NCI-H1694 (cell line): ENCODE measurements at regions not wholly inside any gene's neighbourhood (a gene's known extent, or its start where the extent isn't known, plus 50 kb on each side); places are given as distances from the start of the nearest gene placed in this dataset.
"Not testable (repeated sequence)": the region's sequence is repeated elsewhere in the genome, so short reads cannot be mapped to it uniquely, and the experiment has no call there.

ENCODE experiments used
- DNase-seq: peaks from one replicate; lab custom pipeline; 2025; lab: John Stamatoyannopoulos, UW

GRCh38 chr3:25895443-25895842, 105.6 kb downstream of the OXSM start:
- no peak for DNase-seq

- no peak for DNase-seq
These were observed 107.1 kb downstream of the OXSM start for GRCh38 chr3:25897019-25897418.

GRCh38 chr3:25899352-25900101, 109.6 kb downstream of the OXSM start:
- DNase-seq = no peak

GRCh38 chr3:25900161-25900560, 110.3 kb downstream of the OXSM start:
- no peak for DNase-seq

GRCh38 chr3:25901796-25902195, 111.9 kb downstream of the OXSM start:
- no peak for DNase-seq

- DNase-seq = no peak
These were observed 112.7 kb downstream of the OXSM start for GRCh38 chr3:25902586-25902985.

- DNase-seq = no peak
These were observed 113.7 kb downstream of the OXSM start for GRCh38 chr3:25903371-25904129.

- DNase-seq = no peak
These were observed 114.3 kb downstream of the OXSM start for GRCh38 chr3:25904206-25904605.

GRCh38 chr3:25906132-25906906, 116.4 kb downstream of the OXSM start:
- DNase-seq = no peak

GRCh38 chr3:25907081-25907480, 117.2 kb downstream of the OXSM start:
- DNase-seq = no peak

GRCh38 chr3:25910105-25910504, 120.2 kb downstream of the OXSM start:
- DNase-seq = no peak

- no peak for DNase-seq
These were observed 121.1 kb downstream of the OXSM start for GRCh38 chr3:25910997-25911396.

- DNase-seq = no peak
These were observed 121.8 kb downstream of the OXSM start for GRCh38 chr3:25911525-25912295.

GRCh38 chr3:25913179-25913578, 123.3 kb downstream of the OXSM start:
- DNase-seq = no peak

- no peak for DNase-seq
These were observed 125.8 kb downstream of the OXSM start for GRCh38 chr3:25915673-25916072.

- no peak for DNase-seq
These were observed 126.4 kb downstream of the OXSM start for GRCh38 chr3:25916321-25916720.

GRCh38 chr3:25931967-25932366, 142.1 kb downstream of the OXSM start:
- DNase-seq = not testable (repeated sequence)

- no peak for DNase-seq
These were observed 148.9 kb downstream of the OXSM start for GRCh38 chr3:25938566-25939325.

GRCh38 chr3:25940935-25941334, 151.0 kb downstream of the OXSM start:
- DNase-seq = no peak

- no peak for DNase-seq
These were observed 154.4 kb downstream of the OXSM start for GRCh38 chr3:25944329-25944728.

GRCh38 chr3:25945366-25945765, 155.5 kb downstream of the OXSM start:
- DNase-seq = no peak
